LNCaP clone FGC (cell line): ENCODE measurements at regions not wholly inside any gene's neighbourhood (a gene's known extent, or its start where the extent isn't known, plus 50 kb on each side); places are given as distances from the start of the nearest gene placed in this dataset.
"Not testable (repeated sequence)": the region's sequence is repeated elsewhere in the genome, so short reads cannot be mapped to it uniquely, and the experiment has no call there.

Experiments
- DNase-seq: peaks from one replicate; pipeline ENCODE4 v3.0.0-alpha.2; 2011; ENCODE audit warnings: low read depth
- H3K4me3 ChIP-seq: 2 replicates; pipeline ENCODE4 v1.5.1; 2011; ENCODE audit warnings: mild to moderate bottlenecking, low read depth, low read length, control low read depth
- TF ChIP-seq, protein P1 (sequence below): IDR thresholded peaks from 2 replicates; pipeline ENCODE4 v1.5.1; 2012; ENCODE audit warnings: mild to moderate bottlenecking; ENCODE audit not compliant: control insufficient read depth, insufficient read depth; ENCODE audit errors: extremely low read depth

DNA sequence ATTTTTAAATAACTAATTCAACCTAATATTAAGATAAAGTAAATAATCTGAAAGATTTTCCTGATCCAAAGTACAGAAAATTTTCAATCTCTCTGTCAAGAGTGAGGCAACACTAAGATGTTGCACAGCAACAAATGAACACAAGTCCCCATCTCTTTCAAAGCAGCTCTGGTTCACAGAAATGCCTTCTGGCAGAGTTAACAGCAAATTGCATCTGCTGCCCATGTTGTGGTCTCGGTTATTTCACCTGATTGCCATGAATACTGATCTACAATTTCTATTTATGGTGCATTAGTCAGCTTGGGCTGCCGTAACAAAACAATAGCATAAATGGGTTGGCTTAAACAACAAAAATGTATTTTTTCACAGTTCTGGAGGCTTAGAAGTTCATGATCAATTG, 167.3 kb downstream of the BCHE start:
- DNase-seq = no peak
- TF ChIP-seq, protein P1, sequence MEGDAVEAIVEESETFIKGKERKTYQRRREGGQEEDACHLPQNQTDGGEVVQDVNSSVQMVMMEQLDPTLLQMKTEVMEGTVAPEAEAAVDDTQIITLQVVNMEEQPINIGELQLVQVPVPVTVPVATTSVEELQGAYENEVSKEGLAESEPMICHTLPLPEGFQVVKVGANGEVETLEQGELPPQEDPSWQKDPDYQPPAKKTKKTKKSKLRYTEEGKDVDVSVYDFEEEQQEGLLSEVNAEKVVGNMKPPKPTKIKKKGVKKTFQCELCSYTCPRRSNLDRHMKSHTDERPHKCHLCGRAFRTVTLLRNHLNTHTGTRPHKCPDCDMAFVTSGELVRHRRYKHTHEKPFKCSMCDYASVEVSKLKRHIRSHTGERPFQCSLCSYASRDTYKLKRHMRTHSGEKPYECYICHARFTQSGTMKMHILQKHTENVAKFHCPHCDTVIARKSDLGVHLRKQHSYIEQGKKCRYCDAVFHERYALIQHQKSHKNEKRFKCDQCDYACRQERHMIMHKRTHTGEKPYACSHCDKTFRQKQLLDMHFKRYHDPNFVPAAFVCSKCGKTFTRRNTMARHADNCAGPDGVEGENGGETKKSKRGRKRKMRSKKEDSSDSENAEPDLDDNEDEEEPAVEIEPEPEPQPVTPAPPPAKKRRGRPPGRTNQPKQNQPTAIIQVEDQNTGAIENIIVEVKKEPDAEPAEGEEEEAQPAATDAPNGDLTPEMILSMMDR = no peak
- no peak overlapping the region for H3K4me3 ChIP-seq

DNA sequence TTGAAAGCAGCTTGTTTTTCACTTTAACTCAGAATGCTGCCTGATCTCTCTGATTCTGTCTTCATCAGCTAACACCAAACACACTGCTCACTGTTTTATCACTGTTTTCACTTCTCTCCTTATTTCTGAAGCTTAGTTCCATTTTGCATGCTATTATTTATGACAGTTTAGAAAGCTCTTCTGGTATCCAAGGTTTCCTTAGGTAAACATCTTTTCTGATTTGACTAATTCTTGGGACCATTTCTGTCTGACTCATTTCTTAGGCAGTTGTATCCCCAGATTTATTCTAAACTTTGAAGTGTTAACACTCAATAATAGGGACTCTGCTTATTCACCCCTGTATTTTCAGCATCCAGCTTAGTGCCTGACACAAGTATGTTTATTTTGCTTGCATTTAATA, 167.7 kb downstream of the BCHE start:
- DNase-seq = no peak
- H3K4me3 ChIP-seq = no peak overlapping the region
- TF ChIP-seq, protein P1 = no peak

DNA sequence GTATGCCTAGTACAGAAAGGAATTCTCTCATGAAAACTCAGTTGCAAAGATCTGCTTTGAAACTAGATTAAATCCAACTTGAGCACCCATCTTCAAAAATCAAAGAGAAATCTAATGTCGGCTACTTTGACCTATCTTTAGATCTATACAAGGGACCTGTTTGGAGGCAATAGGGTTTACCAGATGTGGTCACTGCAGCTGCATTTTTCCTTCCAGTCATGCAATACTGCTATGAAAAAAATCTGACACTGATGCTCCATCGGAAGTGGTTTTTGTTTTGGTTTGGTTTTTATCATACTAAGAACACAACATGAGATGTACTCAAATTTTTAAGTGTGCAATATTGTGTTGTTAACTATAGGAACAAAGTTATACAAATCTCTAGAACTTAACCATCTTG, 169.5 kb downstream of the BCHE start:
- TF ChIP-seq, protein P1 = no peak
- DNase-seq = no peak
- no peak overlapping the region for H3K4me3 ChIP-seq

DNA sequence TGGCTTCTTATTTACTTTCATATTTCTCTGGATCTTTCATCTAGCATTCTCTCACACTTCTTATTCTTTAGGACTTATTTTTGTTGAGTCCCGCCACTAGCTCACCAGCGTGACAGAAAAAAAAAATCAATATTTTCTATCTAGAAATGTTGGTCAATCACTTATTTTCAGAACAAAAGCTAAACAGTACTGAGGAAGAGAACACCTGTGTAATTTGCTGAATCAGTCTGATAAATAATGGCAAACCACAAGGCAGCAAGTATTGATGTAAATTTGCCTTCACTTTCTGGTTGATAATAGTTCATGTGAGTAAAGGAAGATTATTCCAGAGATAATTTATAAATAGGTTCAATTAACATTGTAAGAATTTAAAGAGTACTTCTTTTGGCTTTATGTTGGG, 179.2 kb downstream of the BCHE start:
- TF ChIP-seq, protein P1 = no peak
- no peak overlapping the region for H3K4me3 ChIP-seq
- DNase-seq = no peak

GRCh38 chr3:165653130-165653778, 184.0 kb downstream of the BCHE start:
- TF ChIP-seq, protein P1 = no peak
- no peak for DNase-seq
- no peak overlapping the region for H3K4me3 ChIP-seq

- DNase-seq, H3K4me3 ChIP-seq: not testable (repeated sequence)
Measured at GRCh38 chr3:165649282-165649681, 187.9 kb downstream of the BCHE start.

GRCh38 chr3:165645191-165645590, 192.0 kb downstream of the BCHE start:
- H3K4me3 ChIP-seq = no peak overlapping the region
- no peak for DNase-seq
- TF ChIP-seq, protein P1 = no peak

- H3K4me3 ChIP-seq = no peak overlapping the region
- DNase-seq = no peak
- TF ChIP-seq, protein P1 = no peak
Measured at GRCh38 chr3:165644331-165644730, 192.9 kb downstream of the BCHE start.
